Sigmoid colon (tissue), 6 donors: ENCODE measurements at regions not wholly inside any gene's neighbourhood (a gene's known extent, or its start where the extent isn't known, plus 50 kb on each side); places are given as distances from the start of the nearest gene placed in this dataset.

ENCODE experiments used
- DNase-seq: peaks from one replicate; pipeline ENCODE4 v3.0.0-alpha.2; 2019
- H3K27ac ChIP-seq, 4 donors: fragments of 200-600 bp; sonication (generic); one replicate each; pipeline ENCODE4 v1.5.1; 2016 to 2019; ENCODE audit warnings: mild to moderate bottlenecking in 1 of 4
- H3K27me3 ChIP-seq, 3 donors: fragments of 200-600 bp; sonication (generic); one replicate each; pipeline ENCODE4 v1.5.1; 2019; ENCODE audit warnings: mild to moderate bottlenecking in 1 of 3
- H3K36me3 ChIP-seq, 4 donors: fragments of 200-600 bp; sonication (generic); one replicate each; pipeline ENCODE4 v1.5.1; 2016 to 2019
- H3K4me1 ChIP-seq, 4 donors: fragments of 200-600 bp; sonication (generic); one replicate each; pipeline ENCODE4 v1.5.1; 2017 to 2019
- H3K4me3 ChIP-seq, 4 donors: fragments of 200-600 bp; sonication (generic); one replicate each; pipeline ENCODE4 v1.5.1; 2017 to 2019; ENCODE audit warnings: mild to moderate bottlenecking in 2 of 4, moderate library complexity in 1 of 4
- H3K9me3 ChIP-seq, 4 donors: fragments of 200-600 bp in 3 of 4; sonication (generic) in 3 of 4; one replicate each; pipeline versions ENCODE4 v1.5.1 to v1.6.1; 2013 to 2019
- CTCF ChIP-seq, 4 experiments: fragments of 450-650 bp in 3 of 4; fragments of 200-600 bp in 1 of 4; IDR thresholded peaks; one replicate each; pipeline ENCODE4 v1.5.1; 2016 to 2019; ENCODE audit warnings: antibody characterized with exemption in 4 of 4, mild to moderate bottlenecking in 3 of 4, moderate library complexity in 2 of 4
- EP300 ChIP-seq, 4 donors: sonication (generic); formaldehyde crosslinking; IDR thresholded peaks; one replicate each; pipeline ENCODE4 v1.6.1; 2017; ENCODE audit warnings: antibody characterized with exemption in 4 of 4
- POLR2A ChIP-seq, 2 donors: fragments of 450-650 bp; IDR thresholded peaks; one replicate each; pipeline ENCODE4 v1.6.1; 2016; ENCODE audit warnings: antibody characterized with exemption in 2 of 2, mild to moderate bottlenecking in 2 of 2, moderate library complexity in 2 of 2
- POLR2AphosphoS5 ChIP-seq, 4 donors: sonication (generic); formaldehyde crosslinking; IDR thresholded peaks; one replicate each; pipeline ENCODE4 v1.6.1; 2017; ENCODE audit warnings: antibody characterized with exemption in 4 of 4
- WGBS, 2 donors: extraction: QIAGEN DNeasy Blood & Tissue Kit; methylation state at CpG; one replicate each; pipeline ENCODE4 v1.1.7; 2013; 5-methylcytosine and 5-hydroxymethylcytosine counted together
- intact Hi-C: fragments of 100-400 bp; cut with DNase I; formaldehyde crosslinking; loops from one replicate; pipeline ENCODE4 v1.15.1; 2023
- donor health status: healthy with polysubstance abuse.
- donor health status: healthy.

- H3K4me3 ChIP-seq: no peak overlapping the region
- TF ChIP-seq CTCF (IDR thresholded peaks at IDR 0.05): no peak
- no peak for TF ChIP-seq POLR2AphosphoS5 (IDR thresholded peaks at IDR 0.05)
- TF ChIP-seq EP300 (IDR thresholded peaks at IDR 0.05): no peak
- no peak for TF ChIP-seq POLR2A (IDR thresholded peaks at IDR 0.05)
- H3K9me3 ChIP-seq: no peaks in the 10 kb centered on the region
- DNase-seq: no peak
- intact Hi-C loops: no loop called here
- H3K36me3 ChIP-seq: no peaks in the 10 kb centered on the region
- no peaks in the 10 kb centered on the region for H3K27me3 ChIP-seq
- H3K27ac ChIP-seq: no peak overlapping the region
- H3K4me1 ChIP-seq: no peaks in the 10 kb centered on the region
- 76 to 81% methylated on average over 1 of the region's 1 CpG for WGBS, 2 donors
These were observed 80.1 kb upstream of the CREB1 start for GRCh38 chr2:207449642-207450165.

GRCh38 chr2:207450186-207450585 is 79.6 kb upstream of the CREB1 start:
- TF ChIP-seq POLR2AphosphoS5 (IDR thresholded peaks at IDR 0.05) (no peak), CTCF (IDR thresholded peaks at IDR 0.05) (no peak), POLR2A (IDR thresholded peaks at IDR 0.05) (no peak), EP300 (IDR thresholded peaks at IDR 0.05) (no peak)
- intact Hi-C loops: no loop called here
- 57 to 60% methylated on average over 1 of the region's 1 CpG for WGBS, 2 donors

GRCh38 chr2:207458582-207458981 is 71.2 kb upstream of the CREB1 start:
- no peaks in the 10 kb centered on the region for H3K36me3 ChIP-seq
- no peaks in the 10 kb centered on the region for H3K4me1 ChIP-seq
- 51 to 81% methylated on average over 5 of the region's 5 CpGs for WGBS, 2 donors
- TF ChIP-seq EP300 (IDR thresholded peaks at IDR 0.05) (no peak), POLR2AphosphoS5 (IDR thresholded peaks at IDR 0.05) (no peak), CTCF (IDR thresholded peaks at IDR 0.05) (no peak), POLR2A (IDR thresholded peaks at IDR 0.05) (no peak)
- intact Hi-C loops: no loop called here
- DNase-seq: no peak
- no peak overlapping the region for H3K4me3 ChIP-seq
- H3K9me3 ChIP-seq: no peaks in the 10 kb centered on the region
- no peak overlapping the region for H3K27ac ChIP-seq
- no peaks in the 10 kb centered on the region for H3K27me3 ChIP-seq

More at GRCh38 chr2:207450186-207450585, 79.6 kb upstream of the CREB1 start:
- Histone ChIP-seq H3K4me1 (no peaks in the 10 kb centered on the region), H3K27me3 (no peaks in the 10 kb centered on the region), H3K9me3 (no peaks in the 10 kb centered on the region), H3K36me3 (no peaks in the 10 kb centered on the region), H3K4me3 (no peak overlapping the region), H3K27ac (no peak overlapping the region)
- no peak for DNase-seq

GRCh38 chr2:207459990-207460757 is 69.6 kb upstream of the CREB1 start:
- Histone ChIP-seq H3K4me1 (no peaks in the 10 kb centered on the region), H3K9me3 (no peaks in the 10 kb centered on the region), H3K27me3 (no peaks in the 10 kb centered on the region), H3K36me3 (no peaks in the 10 kb centered on the region), H3K27ac (no peak overlapping the region), H3K4me3 (no peak overlapping the region)
- intact Hi-C loops: no loop called here
- DNase-seq: no peak
- WGBS, 2 donors: 71 to 75% methylated on average over 7 of the region's 7 CpGs
- TF ChIP-seq POLR2AphosphoS5 (IDR thresholded peaks at IDR 0.05): no peak

GRCh38 chr2:207463433-207463832 is 66.3 kb upstream of the CREB1 start:
- TF ChIP-seq POLR2AphosphoS5 (IDR thresholded peaks at IDR 0.05) (no peak), CTCF (IDR thresholded peaks at IDR 0.05) (no peak), EP300 (IDR thresholded peaks at IDR 0.05) (no peak), POLR2A (IDR thresholded peaks at IDR 0.05) (no peak)
- Histone ChIP-seq H3K27ac (no peak overlapping the region), H3K4me1 (no peaks in the 10 kb centered on the region), H3K9me3 (no peaks in the 10 kb centered on the region), H3K36me3 (no peaks in the 10 kb centered on the region), H3K27me3 (no peaks in the 10 kb centered on the region), H3K4me3 (no peak overlapping the region)
- no peak for DNase-seq
- WGBS, 2 donors: 83 to 93% methylated on average over 8 of the region's 8 CpGs
- intact Hi-C loops: no loop called here
